HUDEP-2 (cell line): ENCODE measurements at regions not wholly inside any gene's neighbourhood (a gene's known extent, or its start where the extent isn't known, plus 50 kb on each side); places are given as distances from the start of the nearest gene placed in this dataset.

Experiments
- DNase-seq, 76 experiments: peaks; one replicate each; lab custom pipeline; 2025; ENCODE audit not compliant: unreplicated experiment in 76 of 76; lab: John Stamatoyannopoulos, UW

- DNase-seq = no peak
Measured at GRCh38 chr3:10555263-10555662, 49.9 kb upstream of the ATP2B2 start.

DNA sequence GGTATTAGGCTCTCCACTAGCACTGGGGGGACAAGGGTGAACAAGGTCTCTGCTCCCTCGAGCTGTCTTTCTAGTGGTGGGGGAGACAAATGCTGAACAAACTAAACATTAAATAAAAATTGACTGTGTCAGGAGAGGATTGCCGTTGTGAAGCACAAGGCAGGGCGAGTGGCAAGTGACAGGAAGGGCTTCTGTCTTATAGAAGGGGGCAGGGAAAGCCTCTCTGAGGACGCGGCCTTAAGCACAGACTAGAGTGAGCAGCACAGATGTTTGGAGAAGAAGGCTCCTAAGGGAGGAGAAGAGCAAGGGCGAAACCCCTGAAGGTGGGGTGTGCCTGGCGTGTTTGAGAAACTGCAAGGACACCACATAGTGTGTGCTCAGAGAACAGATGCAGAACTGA is 50.9 kb upstream of the ATP2B2 start:
- DNase-seq = no peak

- no peak for DNase-seq
Measured at GRCh38 chr3:10557250-10557649, 51.9 kb upstream of the ATP2B2 start.

DNA sequence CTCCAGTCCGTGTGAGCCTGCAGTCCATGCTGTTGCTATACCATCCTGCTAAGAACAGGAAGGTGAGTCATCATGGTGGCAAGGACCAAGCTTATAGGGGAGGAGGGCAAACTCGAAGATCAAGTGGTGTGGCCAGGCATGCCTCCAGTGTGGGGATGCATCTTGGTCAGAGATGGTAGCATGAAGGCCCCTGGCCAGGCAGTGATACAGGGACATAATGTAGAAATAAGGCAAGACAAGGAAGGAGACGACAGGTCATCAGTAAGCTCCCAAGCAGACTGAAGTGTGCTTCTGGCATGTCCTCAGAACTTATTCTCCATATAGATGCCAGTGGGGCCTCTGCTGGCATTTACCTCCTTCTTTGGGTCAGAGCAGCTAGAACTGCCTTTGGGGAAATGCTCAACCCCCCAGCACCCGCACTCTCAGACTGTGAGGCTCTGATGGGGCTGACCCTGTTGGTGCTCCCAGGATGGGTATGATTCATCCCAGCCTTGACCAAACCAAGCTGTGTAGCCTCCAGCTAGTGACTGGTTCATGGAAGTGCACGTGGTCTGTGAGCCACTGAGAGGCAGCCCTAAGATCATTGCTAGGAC is 52.5 kb upstream of the ATP2B2 start:
- peak in 2 of 76 experiments; percentile 3 to 5 for DNase-seq

DNA sequence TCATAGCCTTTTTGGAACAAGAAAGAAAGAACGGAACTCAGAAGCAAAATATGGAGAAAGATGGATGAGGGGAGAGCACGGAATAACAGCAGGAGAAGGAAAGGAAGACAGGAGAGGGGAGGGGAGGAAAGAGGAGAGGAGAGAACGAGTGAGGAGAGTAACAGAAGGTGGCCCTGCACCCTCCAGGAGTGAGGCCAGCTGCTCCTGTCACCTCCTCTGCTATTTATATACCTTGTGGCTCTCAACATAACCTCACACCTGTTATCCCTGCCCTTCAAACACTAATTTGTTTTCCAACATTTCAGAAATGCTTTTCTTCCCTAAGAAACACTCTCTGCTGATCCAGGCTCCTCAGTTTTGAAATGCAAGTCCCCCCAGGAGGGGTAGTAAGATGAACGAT is 53.4 kb upstream of the ATP2B2 start:
- DNase-seq = no peak

GRCh38 chr3:10560060-10560861 is 54.9 kb upstream of the ATP2B2 start:
- no peak for DNase-seq

- no peak for DNase-seq
Measured at GRCh38 chr3:10561162-10561945, 56.0 kb upstream of the ATP2B2 start.

DNA sequence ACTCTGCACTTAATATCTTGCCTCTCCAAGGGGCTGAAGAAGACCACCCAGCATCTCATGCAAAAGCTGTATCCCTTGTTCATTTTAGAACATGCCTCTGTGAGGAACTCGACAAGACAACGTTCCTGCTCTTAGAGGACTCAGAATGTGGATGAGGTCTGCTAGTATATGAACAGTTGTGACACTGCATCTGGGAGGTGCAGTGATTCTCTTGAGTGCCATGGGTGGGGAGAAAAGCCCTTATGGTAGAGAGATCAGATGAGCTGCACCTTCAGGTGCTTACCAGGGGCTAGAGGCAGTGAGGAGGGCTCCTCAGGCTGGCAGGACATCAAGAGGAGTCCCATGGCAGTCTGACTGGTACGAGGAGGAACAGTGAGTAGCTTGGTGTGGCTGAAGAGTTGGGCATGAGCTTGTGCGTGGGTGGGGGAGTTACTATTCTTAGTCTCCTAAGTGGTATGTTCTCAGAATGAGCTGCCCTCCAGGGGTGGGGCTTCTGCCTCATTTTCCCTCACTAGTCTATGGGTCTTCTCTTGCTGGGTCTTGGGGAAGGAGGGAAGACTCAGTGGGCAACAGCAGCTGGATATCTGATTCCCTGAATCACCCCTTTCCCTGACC is 56.7 kb upstream of the ATP2B2 start:
- no peak for DNase-seq

DNA sequence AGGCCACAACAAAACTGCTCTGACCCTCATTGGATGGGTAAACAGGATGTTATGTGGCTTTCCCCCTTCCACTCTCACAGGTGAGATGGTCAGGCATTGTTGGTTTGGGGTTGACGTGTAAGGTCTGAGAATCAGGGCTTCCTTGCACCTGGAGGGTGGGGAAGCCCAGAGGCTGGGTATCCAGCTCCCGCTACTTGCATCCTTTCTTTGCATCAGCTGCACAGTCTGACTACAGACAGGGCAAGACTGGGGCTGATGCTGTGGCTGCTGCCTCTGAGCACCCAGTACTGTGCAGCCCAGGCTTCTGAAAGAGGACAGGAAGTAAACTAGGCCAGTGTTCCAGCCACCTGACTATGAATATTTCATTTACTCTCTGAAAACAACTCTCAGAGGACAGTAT is 58.0 kb upstream of the ATP2B2 start:
- no peak for DNase-seq

GRCh38 chr3:10565814-10566213 is 60.4 kb upstream of the ATP2B2 start:
- DNase-seq = no peak

- no peak for DNase-seq
Measured at GRCh38 chr3:10566451-10566850, 61.1 kb upstream of the ATP2B2 start.

DNA sequence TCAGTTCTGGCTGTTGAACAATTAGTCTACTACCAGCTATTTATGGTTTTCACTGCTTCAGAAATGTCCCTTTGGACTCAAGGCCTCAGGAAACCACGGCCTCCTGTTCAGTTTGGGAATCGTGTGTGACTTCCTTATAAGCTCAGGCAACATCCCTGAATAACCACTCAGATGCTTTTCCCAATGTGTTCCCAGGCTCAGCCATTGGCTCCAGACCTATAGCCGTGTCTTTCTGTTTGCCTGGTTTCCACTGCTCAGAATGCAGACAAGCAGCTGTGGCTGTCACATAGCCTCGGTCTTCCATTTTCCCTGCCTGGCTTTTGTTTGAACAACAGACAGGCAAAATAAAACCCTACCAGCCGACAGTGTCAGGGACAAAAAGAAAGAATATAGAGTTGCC is 63.2 kb upstream of the ATP2B2 start:
- no peak for DNase-seq

DNA sequence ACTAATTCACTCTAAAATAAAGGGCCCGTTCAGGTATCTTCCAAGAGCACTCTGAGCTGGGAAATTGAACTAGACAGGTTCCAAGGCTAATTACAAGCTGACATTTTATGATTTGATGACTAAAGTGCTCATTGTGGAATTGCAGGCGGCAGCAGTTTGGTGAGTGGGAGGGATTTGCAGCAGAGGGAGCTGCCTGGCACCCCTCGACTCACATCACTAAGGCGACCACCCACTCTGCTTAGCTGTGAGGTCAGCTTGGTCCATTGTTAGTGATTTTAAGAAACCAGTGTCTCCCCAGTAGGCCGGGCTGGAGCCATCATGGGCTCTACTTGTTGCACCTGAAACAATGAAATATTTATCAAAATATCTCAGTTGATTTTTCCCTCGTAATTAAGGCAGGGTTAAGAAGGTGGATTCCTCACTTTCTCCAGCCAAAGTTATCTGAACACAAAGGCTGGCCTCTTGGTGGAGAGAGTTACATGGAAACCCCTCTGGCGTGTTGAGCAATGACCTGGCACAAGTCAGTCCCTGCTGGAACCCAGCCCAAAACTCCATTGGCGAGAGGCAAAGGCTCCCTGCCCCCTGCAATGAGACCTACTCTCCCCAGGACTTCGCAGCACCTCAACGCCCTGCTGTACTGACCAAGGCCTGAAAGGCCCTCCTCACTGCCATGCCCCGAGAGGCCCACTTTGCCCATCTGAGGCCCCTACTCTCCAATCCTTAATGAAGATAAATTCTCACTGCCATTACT is 65.0 kb upstream of the ATP2B2 start:
- DNase-seq = no peak

DNA sequence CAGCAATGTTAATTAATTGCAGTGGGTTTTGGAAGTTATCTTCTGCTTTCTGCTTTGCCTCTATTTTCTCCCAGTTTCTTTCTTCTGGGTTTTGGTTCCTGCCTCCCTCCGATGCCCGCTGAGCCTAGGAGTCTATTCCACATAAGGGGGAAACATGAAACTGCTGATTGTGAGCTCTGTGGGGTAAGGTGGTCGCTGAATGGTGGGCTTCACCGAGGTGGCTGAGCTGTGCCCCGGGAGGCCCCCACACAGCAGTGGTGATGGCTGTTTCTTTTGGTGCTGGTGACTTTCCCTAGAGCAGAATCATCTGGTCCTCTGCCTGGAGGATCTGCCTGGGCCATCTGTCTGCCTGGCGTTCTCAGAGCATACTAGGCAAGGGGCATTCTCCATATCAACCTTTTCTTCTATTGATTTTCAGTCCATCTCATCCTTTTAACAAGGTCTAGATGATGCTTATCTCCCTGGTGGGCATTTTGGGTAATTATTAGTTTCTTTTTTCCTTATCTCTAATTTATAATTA is 68.8 kb upstream of the ATP2B2 start:
- DNase-seq = no peak

- DNase-seq = no peak
Measured at GRCh38 chr3:10575601-10576160, 70.3 kb upstream of the ATP2B2 start.

DNA sequence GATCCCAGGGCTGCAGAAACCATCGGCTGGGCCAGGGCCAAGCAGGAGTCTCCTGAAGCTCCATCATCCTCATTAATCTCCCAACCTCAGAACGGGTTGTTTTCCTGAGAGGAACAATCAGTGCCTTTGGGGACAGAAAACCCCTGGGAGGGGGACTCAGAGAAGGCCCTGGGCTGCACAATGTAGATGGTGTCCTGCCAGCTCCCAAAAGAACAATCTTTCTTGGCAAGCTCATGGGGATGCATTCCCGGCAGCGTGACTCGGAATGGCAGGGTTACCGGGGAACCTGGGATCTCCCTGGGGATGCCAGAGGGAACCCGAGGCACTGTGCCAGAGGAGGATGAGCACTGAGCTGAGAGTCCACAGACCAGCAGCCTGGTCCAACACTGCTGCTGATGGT is 72.1 kb upstream of the ATP2B2 start:
- DNase-seq = no peak

DNA sequence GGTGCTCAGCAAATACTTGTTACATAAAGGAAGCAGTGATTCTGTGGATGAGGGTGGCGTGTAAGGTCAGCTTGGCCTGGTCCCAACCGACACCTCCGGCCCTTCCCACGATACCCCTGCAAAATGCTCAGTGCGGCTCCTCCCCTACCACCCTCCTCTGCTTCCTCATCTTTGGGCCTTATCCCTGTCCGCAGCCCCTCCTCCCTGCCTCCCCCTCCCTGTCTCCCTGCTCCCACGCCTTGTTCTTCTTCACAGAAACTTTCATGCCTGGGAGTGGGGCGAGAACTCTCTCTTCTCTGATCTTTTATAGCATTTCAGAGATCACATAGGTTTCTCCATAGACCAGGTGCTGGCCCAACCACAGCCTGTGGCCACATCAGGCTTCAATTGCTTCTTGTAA is 75.0 kb upstream of the ATP2B2 start:
- DNase-seq = no peak

GRCh38 chr3:10581251-10581650 is 75.9 kb upstream of the ATP2B2 start:
- DNase-seq = no peak

DNA sequence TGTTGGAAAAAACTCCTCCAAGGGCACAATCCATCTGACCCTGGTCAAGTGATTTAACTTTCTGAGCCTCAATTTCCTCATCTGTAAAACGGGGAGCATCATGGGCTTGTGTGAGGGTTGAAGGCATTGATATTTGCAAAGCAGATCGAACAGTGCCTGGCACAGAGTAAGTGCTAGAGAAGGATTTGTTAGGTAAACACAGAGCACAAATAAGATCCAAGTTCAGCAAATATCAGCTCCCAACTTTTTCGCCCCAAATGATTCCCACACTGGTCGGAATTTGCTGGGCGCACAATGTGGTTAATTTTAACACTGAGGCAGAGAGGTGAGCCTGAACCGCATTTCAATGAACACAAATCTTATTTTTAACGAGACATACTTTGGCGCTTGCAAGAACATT is 76.3 kb upstream of the ATP2B2 start:
- no peak for DNase-seq

DNA sequence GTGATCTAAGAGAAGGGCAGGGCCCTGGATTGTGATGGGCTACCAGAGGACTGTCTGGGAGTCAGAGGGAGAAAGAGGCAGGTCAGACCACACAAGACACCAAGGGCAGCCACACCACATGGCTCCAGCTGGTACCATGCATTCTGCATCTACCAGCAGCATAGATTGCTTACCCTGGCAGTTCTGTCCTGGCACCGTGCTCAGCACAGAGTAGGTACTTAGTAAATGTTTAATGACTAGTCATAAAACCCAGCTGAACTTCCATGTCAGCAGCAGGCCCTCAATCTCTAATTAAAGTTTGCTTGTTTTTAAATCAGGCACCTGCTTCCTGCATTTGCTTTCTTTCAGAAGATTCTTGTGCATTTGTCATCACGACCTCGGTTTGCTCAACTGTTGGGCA is 77.3 kb upstream of the ATP2B2 start:
- no peak for DNase-seq
